Heart left ventricle (tissue), 13 donors: ENCODE measurements at regions not wholly inside any gene's neighbourhood (a gene's known extent, or its start where the extent isn't known, plus 50 kb on each side); places are given as distances from the start of the nearest gene placed in this dataset.

Experiments used
- CTCF ChIP-seq, 12 donors: fragments of 200-600 bp; sonication (generic) in 4 of 12; IDR thresholded peaks; one replicate each; pipeline versions ENCODE4 v1.5.0 to v1.8.0; 2018 to 2022; ENCODE audit warnings: antibody characterized with exemption in 12 of 12, mild to moderate bottlenecking in 5 of 12
- POLR2A ChIP-seq, 2 donors: fragments of 450-650 bp; IDR thresholded peaks; one replicate each; pipeline ENCODE4 v1.6.1; 2017; ENCODE audit warnings: antibody characterized with exemption in 2 of 2, mild to moderate bottlenecking in 2 of 2, moderate library complexity in 2 of 2
- donor health status: ischemic (EF 13 %, LVEDD 7.1; RV severe dilation, severe dysfunction).
- donor health status: DM: no; HTN: yes; CAD: no.
- donor health status: DM: no; HTN: no; CAD: no.
- donor health status: ischemic (EF 25% LVEDD 6.9; RV normal size, moderate dysfunction).
- donor health status: ischemic (EF 25% LVEDD 5.7; RV mildly dilated, moderate dysfunction).
- donor health status: ischemic (EF 35%, LVEDD 5.7; RV mildly dilated, moderate dysfunction).
- donor health status: nonischemic (EF 11% LVEDD 7.7; RV severe dilation, severe dysfunction).
- donor health status: DM: yes; HTN: yes; CAD: no.
- donor health status: PGD.
- donor health status: ischemic (EF 29% LVEDD 5.4; RV normal size, mild dysfunction).
- donor health status: nonischemic (EF 23%, LVEDD 6.1; RV moderate dilation, normal function).

DNA sequence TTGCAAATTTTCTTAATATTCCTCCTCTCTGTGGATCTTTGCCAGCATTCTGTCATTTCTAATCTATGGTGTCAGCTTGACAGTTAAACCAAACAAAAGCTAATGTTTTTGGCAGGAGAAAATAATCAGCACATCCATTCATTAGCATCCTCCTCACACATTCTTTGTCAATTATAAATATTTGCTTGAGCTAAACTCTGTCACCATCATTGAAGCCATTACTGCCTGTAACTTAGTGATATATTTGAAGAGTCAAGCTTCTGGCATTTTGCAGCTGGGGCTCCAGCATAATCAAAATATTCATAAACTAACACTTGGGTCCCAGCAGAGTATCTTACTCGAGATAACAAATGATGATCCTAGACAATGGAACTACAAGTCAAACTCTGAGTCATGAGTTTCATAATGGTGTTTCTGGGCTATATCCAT is 126.1 kb downstream of the EIF4E start:
- TF ChIP-seq CTCF (IDR thresholded peaks at IDR 0.05) (no peak), POLR2A (IDR thresholded peaks at IDR 0.05) (no peak)
